ENCODE measurements at regions not wholly inside any gene's neighbourhood (a gene's known extent, or its start where the extent isn't known, plus 50 kb on each side); places are given as distances from the start of the nearest gene placed in this dataset.

GRCh38 chr16:55035029-55035428 lies 104.4 kb downstream of the IRX5 start:
- TF ChIP-seq CTCF (optimal IDR thresholded peaks at IDR 0.05 in 1 of 3, IDR thresholded peaks at IDR 0.05 in 1 of 3, conservative IDR thresholded peaks at IDR 0.05 in 1 of 3; ENCODE audit: extremely low read depth in 1 of 3, insufficient read depth in 2 of 3, low read length in 3 of 3): peak; percentile 72 to 75 (median 74)
- TF ChIP-seq EZH2 (IDR thresholded peaks at IDR 0.05; ENCODE audit: low read length): no peak
